Suprapubic skin (tissue), 4 donors: ENCODE measurements at regions not wholly inside any gene's neighbourhood (a gene's known extent, or its start where the extent isn't known, plus 50 kb on each side); places are given as distances from the start of the nearest gene placed in this dataset.

Experiments
- POLR2A ChIP-seq, 2 donors: fragments of 450-650 bp; IDR thresholded peaks; one replicate each; pipeline ENCODE4 v1.6.1; 2017; ENCODE audit warnings: antibody characterized with exemption in 2 of 2, mild to moderate bottlenecking in 2 of 2, moderate library complexity in 2 of 2
- POLR2AphosphoS5 ChIP-seq, 3 donors: sonication (generic); formaldehyde crosslinking; IDR thresholded peaks; one replicate each; pipeline ENCODE4 v1.6.1; 2017; ENCODE audit warnings: antibody characterized with exemption in 3 of 3
- TF ChIP-seq, protein P1 (sequence below), 2 donors: fragments of 200-600 bp in 1 of 2; fragments of 450-650 bp in 1 of 2; sonication (generic) in 1 of 2; IDR thresholded peaks; one replicate each; pipeline ENCODE4 v1.5.1; 2016 to 2019; ENCODE audit warnings: antibody characterized with exemption in 2 of 2, mild to moderate bottlenecking in 1 of 2, moderate library complexity in 1 of 2

DNA sequence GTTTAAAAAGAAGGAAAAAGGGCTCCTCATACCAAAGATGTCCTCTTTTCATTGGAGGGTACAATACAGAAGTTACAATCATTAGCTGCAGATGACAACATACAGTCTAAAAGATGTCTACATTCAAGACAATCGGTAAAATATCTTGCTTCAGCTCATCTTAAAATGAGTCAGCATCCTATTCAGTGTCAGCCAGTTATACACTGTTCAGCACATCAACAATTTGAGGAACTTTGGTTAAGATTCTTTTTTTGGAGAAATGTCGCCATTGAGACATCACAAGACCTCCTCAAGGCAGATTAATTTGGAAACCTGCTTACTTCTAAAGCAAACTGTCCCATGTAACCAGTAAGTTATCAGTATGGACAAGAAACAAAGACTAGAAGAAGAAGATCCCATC, 100.7 kb upstream of the SLC38A4 start:
- TF ChIP-seq, protein P1, sequence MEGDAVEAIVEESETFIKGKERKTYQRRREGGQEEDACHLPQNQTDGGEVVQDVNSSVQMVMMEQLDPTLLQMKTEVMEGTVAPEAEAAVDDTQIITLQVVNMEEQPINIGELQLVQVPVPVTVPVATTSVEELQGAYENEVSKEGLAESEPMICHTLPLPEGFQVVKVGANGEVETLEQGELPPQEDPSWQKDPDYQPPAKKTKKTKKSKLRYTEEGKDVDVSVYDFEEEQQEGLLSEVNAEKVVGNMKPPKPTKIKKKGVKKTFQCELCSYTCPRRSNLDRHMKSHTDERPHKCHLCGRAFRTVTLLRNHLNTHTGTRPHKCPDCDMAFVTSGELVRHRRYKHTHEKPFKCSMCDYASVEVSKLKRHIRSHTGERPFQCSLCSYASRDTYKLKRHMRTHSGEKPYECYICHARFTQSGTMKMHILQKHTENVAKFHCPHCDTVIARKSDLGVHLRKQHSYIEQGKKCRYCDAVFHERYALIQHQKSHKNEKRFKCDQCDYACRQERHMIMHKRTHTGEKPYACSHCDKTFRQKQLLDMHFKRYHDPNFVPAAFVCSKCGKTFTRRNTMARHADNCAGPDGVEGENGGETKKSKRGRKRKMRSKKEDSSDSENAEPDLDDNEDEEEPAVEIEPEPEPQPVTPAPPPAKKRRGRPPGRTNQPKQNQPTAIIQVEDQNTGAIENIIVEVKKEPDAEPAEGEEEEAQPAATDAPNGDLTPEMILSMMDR (IDR thresholded peaks at IDR 0.05), result no peak
- TF ChIP-seq POLR2A (IDR thresholded peaks at IDR 0.05), result no peak
- no peak for TF ChIP-seq POLR2AphosphoS5 (IDR thresholded peaks at IDR 0.05)
